Mucosa of gallbladder (tissue), 1 donor: ENCODE measurements at regions not wholly inside any gene's neighbourhood (a gene's known extent, or its start where the extent isn't known, plus 50 kb on each side); places are given as distances from the start of the nearest gene placed in this dataset.
"Not testable (repeated sequence)": the region's sequence is repeated elsewhere in the genome, so short reads cannot be mapped to it uniquely, and the experiment has no call there.

Experiments
- DNase-seq: peaks from one replicate; pipeline ENCODE4 v3.0.0-alpha.2; 2020; ENCODE audit warnings: low spot score
- donor health status: DM: no; HTN: no; CAD: no.

DNA sequence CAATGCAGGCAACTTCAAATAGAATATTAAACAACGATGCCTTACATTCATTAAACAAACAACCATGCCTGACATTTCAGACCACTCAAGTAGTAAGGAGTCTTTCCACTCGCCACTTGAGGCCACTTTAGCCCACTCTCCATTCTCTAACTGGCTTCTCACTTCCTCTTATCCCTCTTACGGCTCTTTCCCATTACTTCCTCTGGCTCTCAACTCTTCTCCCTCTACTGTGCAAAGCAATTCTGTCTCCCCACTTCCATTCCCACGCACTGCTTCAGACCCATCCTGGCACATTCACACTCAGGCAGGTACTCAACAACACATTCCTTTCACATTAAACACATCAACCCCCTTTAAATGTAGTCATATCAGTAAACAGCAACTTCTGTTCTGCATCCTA, 229.8 kb upstream of the IPO5 start:
- no peak for DNase-seq

DNA sequence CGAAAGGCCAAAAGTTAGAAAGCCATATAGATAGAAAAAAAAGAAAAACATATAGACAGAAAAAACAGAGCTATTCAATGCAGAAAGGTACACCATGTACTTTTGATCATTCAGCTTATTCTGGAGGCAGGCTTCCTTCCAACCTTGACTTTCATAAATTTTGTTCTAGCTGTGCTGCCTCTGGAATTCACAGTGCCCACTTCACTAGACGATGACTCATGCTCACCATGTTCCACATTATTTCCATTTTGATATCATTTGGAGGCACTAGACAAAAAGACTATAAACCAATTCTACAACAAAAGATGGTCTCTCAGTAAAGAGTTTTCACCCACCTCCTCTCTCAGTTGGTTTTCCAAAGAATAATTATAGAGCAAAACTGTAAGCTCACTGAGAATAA, 229.0 kb upstream of the IPO5 start:
- DNase-seq: no peak

DNA sequence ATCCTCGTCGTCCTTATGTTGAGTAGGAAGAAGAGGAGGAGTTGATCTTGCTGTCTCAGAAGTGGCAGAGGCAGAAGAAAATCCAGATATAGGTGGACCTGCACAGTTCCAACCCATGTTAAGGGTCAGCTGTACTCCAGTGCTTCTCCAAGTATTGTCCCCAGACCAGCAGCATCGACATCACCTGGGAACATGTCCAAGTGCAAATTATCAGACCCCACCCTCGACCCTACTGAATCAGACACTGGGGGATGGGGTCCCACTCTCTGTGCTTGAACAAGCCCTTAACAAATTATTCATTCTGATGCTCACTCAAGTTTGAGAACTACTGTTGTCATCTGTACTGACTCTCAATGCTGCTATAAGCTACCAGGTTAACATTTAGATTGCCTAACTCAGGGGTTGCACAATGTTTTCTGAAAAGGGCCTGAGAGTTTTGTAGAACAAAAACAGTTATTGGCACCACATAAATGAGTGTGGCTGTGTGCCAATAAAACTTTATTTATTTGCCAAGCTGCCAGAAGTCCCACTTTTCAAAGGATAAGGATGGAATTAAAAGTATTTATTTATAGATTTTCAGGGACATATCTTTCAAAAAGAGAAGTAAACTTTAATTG, 226.7 kb upstream of the IPO5 start:
- DNase-seq: no peak

DNA sequence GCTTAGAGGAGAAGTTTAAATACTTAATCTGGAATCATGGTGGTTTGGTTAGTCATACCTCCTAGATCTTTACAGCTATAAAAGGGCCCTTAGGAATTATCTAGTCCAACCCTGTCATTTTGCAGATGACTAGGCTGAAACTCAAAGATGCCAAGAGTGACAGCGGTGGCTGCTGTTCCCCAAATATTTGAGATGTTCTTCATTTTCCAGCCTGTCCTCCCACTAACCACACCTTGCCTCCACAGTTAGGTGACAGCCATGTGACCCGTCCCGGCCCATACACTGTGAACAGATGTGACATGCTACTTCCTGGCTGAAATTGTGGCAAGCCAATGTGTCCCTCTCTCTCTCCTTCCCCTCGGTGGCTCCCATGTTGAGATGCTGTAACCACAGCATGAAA, 225.5 kb upstream of the IPO5 start:
- DNase-seq: no peak

DNA sequence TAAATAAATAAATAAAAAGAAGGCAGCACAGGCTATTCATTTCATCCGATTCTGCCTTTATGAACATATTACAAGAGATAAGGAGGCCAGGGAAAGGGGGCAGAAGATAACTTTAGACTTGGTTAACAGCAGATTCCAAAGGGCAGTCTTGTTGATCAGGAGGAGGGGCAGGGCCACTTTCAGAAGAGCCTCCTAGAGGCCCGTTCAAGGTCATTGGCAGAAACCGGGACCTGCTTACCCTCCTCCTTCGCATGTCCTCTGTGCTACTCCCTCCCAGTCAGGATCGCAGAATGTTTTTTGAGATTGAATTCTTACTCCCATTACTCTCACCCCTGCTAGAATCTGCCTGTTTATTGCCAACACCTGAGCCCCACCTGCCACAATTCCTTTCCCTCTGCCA, 217.0 kb upstream of the IPO5 start:
- DNase-seq: no peak

DNA sequence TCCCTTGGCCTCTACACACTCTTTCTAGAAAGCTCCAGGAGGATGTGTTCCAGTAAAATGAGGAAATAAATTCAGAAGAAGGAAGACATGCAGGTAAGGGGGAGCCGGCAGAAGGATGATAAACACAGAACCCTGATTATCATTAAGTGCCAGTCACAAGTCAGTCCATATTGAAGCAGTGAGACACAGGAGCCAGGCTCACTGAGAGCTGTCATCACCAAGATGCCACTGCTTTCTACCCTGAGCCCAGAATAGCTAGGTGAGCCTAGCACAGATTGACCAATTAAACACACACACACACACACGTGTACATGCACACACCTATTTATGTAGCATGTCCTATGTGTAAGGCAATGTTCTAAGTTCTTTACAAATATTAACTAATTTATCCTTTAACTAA, 211.4 kb upstream of the IPO5 start:
- no peak for DNase-seq

DNA sequence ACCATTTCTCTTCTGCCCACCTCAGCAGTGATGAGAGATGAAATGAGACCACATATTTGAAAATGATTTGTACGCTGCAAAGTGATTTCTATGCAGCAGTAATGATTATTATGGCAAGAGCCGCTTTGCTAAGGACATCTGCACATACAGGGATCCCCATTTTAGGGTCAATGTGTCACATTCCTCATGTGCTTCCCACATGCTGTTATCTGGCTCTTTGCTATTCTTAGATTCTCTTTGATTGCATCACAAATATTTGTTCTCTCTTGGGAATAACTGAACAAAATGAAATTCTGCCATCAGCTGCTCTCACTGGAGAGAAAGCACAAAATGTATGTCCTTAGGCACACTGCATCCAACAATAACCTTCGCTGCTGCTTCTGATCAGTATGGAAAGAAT, 209.5 kb upstream of the IPO5 start:
- no peak for DNase-seq

DNA sequence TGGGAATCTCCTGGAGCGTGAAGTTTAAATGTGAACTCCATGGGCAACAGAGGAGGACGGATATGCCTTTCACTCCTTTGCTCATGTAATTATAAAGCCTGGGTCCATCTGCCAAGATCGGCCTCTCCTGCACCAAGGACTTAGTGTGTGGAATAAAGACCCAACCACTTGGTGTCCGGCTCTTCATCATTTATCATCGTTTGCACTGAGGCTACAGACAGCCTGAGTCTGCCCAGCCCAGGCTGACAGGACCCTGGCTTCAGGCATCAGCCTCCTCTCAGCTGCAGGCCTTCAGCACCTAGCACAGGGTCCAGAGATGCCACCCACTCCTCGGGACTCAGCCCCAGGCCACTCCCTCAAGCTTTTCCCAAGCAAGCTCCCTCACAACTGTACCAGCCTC, 206.8 kb upstream of the IPO5 start:
- no peak for DNase-seq

DNA sequence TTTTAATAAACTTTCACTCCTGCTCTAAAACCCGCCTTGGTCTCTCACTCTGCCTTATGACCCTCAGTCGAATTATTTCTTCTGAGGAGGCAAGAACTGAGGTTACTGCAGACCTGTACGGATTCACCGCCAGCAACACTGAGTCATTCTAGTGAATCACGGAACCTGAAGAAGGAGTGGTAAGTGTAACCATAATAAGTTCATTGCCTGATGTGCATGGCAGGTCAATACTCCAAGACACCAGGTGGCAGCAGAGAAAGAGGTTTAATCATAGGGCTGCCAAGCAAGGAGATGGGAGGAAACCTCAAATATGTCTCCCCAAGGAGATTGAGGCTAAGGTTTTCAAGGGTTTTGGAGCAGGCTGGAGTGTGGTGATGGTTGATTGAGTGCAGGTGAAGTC, 204.3 kb upstream of the IPO5 start:
- no peak for DNase-seq

DNA sequence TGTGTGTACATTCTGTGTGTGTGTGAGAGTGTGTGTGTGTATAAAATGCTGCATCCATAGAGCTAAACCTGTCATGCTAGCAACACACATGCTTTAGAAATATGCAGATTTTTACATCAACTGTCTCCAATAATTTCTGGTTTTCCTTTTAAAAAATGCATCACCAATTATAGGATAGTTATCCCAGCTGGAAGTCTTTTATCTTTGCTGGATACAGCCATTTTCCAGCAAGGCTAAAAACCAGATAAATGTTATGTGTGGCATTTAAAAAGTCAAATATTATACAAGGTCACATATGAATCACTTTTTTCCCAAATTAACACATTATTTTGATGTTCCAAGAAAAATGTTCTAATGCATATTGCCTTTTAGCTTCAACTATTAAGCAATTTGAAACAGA, 202.0 kb upstream of the IPO5 start:
- no peak for DNase-seq

DNA sequence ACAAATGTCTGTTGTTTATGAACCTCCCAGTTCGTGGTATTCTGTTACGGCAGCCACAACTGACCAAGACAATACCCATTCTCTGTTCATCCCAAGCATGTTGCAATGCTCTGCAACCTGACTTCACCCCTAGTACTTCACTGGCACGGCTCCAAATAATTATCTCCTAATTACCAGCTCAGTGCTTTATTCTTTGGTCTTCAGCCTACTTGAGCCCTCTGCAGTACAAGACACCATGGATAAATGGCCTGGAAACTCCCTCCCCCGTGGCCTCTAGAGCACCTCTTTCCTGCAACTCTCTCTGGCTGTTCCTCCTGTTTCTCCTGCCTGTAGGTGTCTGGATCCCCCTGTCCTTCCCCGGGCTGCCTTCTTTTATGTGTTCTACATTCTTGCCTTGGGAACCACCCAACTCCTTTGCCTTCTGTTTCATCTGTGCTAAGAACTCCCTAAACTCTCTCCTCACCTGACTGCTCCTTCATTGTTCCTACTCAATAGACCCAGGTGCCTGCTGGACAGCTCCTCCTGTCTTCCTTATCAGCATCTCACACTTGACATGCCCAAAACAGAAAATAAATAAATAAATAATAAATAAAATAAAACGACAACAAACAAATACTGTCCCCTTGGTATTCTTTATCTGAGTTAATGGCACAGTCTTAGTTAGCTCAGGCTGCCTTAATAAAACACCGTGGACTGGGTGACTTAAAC, 200.4 kb upstream of the IPO5 start:
- DNase-seq: no peak

DNA sequence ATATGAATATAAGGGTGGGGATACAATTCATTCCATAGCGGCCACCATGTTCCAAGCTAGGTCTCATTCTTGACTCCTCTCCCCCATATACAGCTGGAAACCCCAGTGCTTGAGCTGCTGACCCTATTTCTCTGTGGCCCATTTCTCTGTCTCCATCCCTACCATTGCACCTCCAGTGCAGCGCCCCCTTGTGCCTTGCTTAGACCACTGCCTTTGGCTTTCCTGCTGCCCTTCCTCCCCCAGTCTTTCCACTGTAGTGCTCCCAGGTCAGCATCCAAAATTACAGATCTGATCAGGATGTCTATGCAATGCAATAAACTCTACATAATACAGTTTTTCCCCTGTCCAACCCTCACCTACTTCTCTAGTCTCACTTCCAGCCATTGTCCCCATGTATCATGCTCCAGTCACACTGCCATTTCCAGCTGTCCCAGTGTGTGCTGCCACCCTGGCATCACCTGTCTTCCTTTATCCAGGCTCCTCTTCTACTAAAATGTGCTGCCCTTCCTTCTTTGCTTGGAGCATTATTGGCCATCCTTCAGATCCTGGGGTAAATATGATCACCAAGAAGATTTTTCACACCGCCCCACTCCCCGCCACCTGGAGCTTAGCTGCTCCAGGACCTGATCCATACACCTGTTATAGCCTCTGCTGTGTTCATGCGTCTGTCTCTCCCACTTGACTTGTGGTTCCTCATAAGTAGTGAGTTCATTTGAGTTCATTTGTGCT, 199.4 kb upstream of the IPO5 start:
- DNase-seq: no peak

DNA sequence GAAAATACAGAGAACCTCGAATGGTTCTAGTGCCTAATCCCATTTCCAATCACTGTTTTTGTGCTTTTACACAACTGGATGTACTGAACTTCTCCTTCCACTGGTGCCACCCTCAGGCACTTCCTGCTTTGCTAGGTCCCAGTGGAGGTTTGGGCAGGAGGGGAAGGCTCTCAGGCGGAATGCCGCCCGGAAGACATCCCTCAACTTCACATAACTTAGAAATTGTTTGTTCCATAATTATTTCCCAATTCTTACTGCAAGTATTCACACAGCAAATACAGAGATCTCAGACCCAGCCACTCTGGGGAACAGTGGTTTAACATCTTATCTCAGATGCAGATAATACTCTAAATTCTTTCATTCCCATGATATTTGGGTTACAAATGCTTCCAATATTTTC, 195.7 kb upstream of the IPO5 start:
- no peak for DNase-seq

DNA sequence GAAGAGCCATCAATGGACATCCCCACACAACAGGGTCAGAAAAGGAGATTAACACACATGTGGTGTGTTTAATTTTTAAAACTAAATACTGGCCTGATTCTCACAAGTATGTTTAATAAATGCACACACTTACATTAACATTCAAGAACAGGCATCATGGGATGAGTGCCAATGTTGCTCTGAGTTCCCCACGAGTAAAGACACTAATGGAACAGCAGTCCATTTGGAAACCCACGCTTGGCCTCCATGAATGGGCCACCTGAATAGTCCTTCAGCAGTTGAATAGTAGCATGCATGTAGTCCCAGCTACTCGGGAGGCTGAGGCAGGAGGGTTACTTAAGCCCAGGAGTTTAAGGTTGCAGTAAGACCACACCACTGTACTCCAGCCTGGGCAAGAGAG, 195.2 kb upstream of the IPO5 start:
- no peak for DNase-seq

DNA sequence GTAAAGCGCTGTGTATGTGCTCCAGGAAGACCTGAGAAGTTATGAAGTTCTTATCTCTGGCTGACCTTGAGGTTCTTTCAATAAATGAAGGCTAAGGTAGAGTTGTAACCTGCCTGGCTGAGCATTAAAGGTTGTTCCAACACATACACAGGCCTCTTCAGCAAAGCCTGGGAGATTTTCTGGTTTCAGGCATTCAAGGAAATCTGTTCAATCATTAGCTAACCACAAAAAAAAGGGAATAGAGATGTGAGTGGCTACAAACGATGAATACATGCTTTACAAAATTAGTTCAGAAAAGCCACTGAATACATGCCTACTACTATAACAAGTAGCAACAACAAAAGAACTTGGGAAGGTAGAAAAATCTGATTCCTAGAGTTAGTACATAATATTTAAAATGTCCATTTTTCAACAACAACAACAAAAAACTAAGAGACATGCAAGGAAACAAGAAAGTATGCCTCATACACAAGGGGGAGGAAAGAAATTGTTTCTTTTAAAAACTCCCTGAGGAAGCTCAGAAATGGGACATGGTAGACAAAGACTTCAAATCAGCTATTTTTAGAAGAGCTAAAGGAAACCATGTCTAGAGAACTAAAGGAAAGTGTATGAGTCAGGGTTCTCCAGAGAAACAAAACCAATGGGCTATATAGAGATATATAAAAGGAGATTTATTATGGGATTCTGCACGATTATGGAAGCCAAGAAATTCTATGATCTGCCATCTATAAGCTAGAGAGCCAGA, 191.5 kb upstream of the IPO5 start:
- DNase-seq: no peak

DNA sequence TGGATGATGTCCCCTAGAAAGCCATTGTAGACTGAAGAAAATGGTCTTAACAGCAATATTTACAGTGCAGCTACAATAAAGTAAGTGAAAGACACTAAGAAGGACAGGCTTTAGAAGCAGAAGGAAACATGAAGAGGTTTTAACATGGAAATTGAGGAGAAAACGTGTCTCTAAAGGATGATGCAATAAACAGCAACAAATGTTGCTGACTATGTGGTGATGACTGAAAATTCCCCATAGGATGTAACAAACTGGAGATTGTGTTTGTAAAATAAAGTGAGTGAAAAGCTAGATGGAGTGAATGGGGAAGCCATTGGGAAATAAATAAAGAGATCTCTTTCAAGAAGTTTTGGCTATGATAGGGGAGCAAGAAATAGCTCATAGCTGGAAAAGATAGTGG, 186.7 kb upstream of the IPO5 start:
- DNase-seq: no peak

DNA sequence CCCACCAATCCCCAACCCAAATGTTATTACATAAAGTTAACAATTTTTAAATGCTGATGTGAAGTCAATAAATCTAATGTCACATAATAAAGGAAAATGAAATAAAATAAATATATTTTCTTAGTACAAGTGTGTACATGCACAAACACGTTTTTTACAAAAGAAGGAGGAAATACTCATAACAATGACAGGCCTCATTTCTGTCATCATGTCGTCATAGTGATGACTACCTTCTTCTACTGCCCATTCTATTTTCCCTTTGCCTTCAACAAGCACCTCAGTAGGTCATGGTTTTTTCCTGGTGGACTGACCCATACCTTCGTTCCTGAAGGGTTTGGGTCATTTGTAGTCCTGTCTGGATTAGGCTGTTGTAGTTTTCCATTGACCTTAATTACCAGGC, 185.3 kb upstream of the IPO5 start:
- DNase-seq: no peak

DNA sequence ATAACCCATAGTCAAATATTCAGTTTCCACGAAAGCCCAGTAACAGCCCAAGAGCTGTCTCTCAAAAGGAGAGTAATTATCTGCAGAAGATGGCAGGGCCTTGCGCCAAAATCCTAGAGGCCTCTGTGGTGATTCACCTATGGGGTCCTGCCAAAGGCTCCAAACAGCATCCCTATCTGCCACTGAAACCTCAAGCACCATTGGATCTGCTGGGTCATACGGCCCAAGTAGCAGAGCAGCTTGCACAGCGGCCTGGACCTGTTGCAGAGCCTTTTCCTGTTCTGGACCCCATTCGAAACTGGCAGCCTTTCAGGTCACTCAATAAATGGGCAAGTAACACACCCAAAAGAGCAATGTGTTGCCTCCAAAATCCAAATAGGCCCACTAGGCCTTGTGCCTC, 183.2 kb upstream of the IPO5 start:
- not testable (repeated sequence) for DNase-seq

DNA sequence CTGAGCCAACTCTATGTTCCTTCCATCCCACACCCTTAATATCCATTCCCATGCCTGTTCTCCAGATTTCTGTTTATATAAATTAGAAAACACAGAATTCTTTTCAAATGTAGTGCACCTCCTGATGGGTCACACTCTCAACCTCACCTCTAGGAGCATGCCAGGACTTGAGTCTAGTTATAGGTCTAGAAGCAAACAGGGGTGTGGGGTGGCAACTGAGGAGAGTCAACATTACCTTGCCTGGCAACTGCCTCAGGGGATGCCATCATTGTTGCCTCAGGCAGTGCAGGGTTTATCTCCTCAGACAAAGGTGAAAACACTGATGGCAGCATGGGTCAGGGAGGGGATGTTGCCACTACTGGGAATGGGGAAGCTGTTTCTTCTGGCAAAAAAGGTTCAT, 181.0 kb upstream of the IPO5 start:
- DNase-seq: not testable (repeated sequence)

DNA sequence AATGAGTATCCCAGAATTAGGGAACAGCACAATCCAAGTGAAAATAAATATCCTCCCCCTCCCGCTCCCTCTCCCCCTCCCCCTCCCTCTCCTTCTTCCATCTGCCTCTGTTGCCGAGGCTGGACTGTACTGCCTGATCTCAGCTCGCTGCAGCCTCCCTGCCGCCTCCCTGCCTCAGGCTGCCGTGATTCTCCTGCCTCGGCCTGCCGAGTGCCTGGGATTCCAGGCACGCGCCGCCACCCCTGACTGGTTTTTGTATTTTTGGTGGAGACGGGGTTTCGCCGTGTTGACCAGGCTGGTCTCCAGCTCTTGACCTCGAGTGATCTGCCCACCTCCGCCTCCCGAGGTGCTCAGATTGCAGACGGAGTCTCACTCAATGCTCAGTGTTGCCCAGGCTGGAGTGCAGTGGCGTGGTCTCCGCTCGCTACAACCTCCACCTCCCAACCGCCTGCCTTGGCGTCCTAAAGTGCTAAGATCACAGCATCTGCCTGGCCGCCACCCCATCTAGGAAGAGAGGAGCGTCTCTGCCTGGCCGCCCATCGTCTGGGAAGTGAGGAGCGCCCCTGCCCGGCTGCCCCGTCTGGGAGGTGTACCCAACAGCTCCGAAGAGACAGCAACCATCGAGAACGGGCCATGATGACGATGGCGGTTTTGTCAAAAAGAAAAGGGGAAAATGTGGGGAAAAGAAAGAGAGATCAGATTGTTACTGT, 178.9 kb upstream of the IPO5 start:
- not testable (repeated sequence) for DNase-seq

DNA sequence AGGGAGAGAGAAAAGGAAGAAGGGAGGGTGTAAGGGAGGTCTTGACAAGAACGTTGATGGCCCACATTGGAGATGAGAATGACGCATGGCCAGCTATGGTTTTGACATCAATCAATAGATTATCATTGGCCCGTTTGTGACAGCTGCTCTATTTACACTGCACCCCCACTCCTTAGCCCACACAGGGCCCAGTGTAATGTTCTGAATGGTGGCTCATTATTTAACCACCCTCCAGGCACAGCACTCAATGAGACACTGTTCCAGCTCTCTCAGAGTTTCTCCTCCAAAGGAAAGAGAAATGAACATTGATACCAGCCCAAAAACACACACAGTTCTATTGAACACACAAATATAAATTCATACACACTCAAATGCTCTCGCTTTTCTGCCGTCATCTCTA, 173.0 kb upstream of the IPO5 start:
- DNase-seq: no peak

DNA sequence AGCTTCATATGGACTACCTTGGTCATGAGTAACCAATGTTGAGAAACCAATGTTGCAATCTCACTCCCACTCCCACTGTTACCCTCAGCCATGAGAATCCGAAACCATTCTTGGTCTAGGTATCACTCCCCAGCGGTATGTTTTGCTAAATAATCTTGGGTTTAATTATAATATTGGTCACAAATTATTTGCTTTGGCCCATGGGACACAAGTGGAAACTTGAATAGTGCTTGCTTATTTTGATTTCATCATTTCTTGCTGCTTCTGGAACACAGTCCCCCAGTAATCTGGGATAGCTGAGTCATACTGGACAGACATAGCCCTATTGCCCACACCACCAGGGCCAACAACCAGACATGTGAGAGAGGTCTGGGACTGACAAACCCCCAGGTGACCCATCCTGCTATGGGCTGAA, 171.6 kb upstream of the IPO5 start:
- no peak for DNase-seq
